Neural progenitor cell (in vitro differentiated cells): ENCODE measurements at regions not wholly inside any gene's neighbourhood (a gene's known extent, or its start where the extent isn't known, plus 50 kb on each side); places are given as distances from the start of the nearest gene placed in this dataset.

ENCODE experiments used
- DNase-seq: peaks from one replicate; pipeline ENCODE4 v3.0.0-alpha.2; 2016; ENCODE audit warnings: low spot score
- H2AFZ ChIP-seq: fragments of 200-600 bp; sonication (generic); replicated peaks from 2 replicates; pipeline ENCODE4 v1.6.1; 2016; ENCODE audit warnings: antibody characterized with exemption
- H3F3A ChIP-seq: fragments of 200-600 bp; sonication (generic); 2 replicates; pipeline ENCODE4 v1.6.1; 2016; ENCODE audit warnings: antibody characterized with exemption, low read depth
- H3K27ac ChIP-seq: fragments of 200-600 bp; sonication (generic); 2 replicates; pipeline ENCODE4 v1.5.1; 2016; ENCODE audit warnings: mild to moderate bottlenecking
- H3K27me3 ChIP-seq: fragments of 200-600 bp; sonication (generic); 2 replicates; pipeline ENCODE4 v1.6.1; 2016; ENCODE audit warnings: mild to moderate bottlenecking, moderate library complexity
- H3K36me3 ChIP-seq: fragments of 200-600 bp; sonication (generic); 2 replicates; pipeline ENCODE4 v1.5.1; 2016
- H3K4me1 ChIP-seq: fragments of 200-600 bp; sonication (generic); 2 replicates; pipeline ENCODE4 v1.6.1; 2016; ENCODE audit warnings: mixed run types
- H3K4me2 ChIP-seq: fragments of 200-600 bp; sonication (generic); 2 replicates; pipeline ENCODE4 v1.6.1; 2016
- H3K4me3 ChIP-seq: fragments of 200-600 bp; sonication (generic); 2 replicates; pipeline ENCODE4 v1.5.1; 2016
- H3K79me2 ChIP-seq: fragments of 200-600 bp; sonication (generic); 2 replicates; pipeline ENCODE4 v1.6.1; 2016; ENCODE audit warnings: low read depth
- H3K9ac ChIP-seq: fragments of 200-600 bp; sonication (generic); 2 replicates; pipeline ENCODE4 v1.6.1; 2016
- H3K9me3 ChIP-seq: fragments of 200-600 bp; sonication (generic); 2 replicates; pipeline ENCODE4 v1.5.1; 2016; ENCODE audit warnings: low read depth
- H4K20me1 ChIP-seq: fragments of 200-600 bp; sonication (generic); 2 replicates; pipeline ENCODE4 v1.6.1; 2016; ENCODE audit warnings: low read depth
- H3K27ac Mint-ChIP-seq: 3 replicates; pipeline ENCODE4 v1.8.0; 2021; ENCODE audit warnings: mixed read lengths
- H3K27me3 Mint-ChIP-seq: 2 replicates; pipeline ENCODE4 v1.8.0; 2022; ENCODE audit warnings: low read depth, mild to moderate bottlenecking, inconsistent platforms, moderate library complexity, mixed read lengths; ENCODE audit not compliant: insufficient read depth
- H3K36me3 Mint-ChIP-seq: 3 replicates; pipeline ENCODE4 v1.8.0; 2021; ENCODE audit warnings: mixed read lengths
- H3K4me1 Mint-ChIP-seq: 3 replicates; pipeline ENCODE4 v1.8.0; 2021; ENCODE audit warnings: mixed read lengths
- H3K4me3 Mint-ChIP-seq: 3 replicates; pipeline ENCODE4 v1.8.0; 2021; ENCODE audit warnings: mild to moderate bottlenecking, moderate library complexity, mixed read lengths
- H3K9me3 Mint-ChIP-seq: 3 replicates; pipeline ENCODE4 v1.8.0; 2020; ENCODE audit warnings: mixed read lengths
- EZH2 ChIP-seq: fragments of 200-600 bp; sonication (generic); IDR thresholded peaks from 2 replicates; pipeline ENCODE4 v1.6.1; 2017; ENCODE audit warnings: antibody characterized with exemption, mild to moderate bottlenecking, moderate library complexity
- EZH2phosphoT487 ChIP-seq: fragments of 200-600 bp; sonication (generic); IDR thresholded peaks from 2 replicates; pipeline ENCODE4 v1.6.1; 2017; ENCODE audit warnings: antibody characterized with exemption
- TF ChIP-seq, protein P1 (sequence below): fragments of 200-600 bp; sonication (generic); IDR thresholded peaks from 2 replicates; pipeline ENCODE4 v1.5.1; 2017; ENCODE audit warnings: antibody characterized with exemption, mild to moderate bottlenecking

DNA sequence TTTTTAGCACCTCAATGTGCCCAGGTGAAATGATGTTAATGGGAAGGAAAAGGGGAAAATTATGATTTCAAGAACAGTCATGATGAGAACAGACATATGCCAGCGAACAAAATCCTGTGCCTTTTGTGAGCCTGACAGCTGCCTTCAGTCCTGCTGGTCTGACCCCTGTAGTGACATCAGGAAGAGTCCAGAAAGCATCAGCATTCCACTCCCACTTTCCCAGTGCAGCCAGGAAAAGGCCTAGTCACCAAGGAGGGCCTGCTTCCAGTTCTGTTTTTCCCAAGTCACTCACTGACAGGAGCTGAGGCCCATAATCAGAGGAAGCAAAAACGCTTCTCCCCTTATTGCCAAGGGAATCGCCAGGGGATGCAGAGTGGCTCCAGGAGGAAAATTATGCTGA lies 218.4 kb downstream of the ABHD5 start:
- Histone ChIP-seq H3F3A (no peaks in the 10 kb centered on the region), H3K27ac (no peak overlapping the region), H3K4me2 (no peak overlapping the region), H3K36me3 (no peaks in the 10 kb centered on the region), H3K27me3 (no peaks in the 10 kb centered on the region), H2AFZ (no peak overlapping the region), H4K20me1 (no peaks in the 10 kb centered on the region), H3K79me2 (no peaks in the 10 kb centered on the region), H3K4me1 (no peaks in the 10 kb centered on the region), H3K9me3 (no peaks in the 10 kb centered on the region), H3K9ac (no peak overlapping the region), H3K4me3 (no peak overlapping the region)
- peaks cover 12% of the 10 kb centered on the region for H3K4me1 Mint-ChIP-seq
- H3K4me3 Mint-ChIP-seq, result no peak overlapping the region
- TF ChIP-seq, protein P1, sequence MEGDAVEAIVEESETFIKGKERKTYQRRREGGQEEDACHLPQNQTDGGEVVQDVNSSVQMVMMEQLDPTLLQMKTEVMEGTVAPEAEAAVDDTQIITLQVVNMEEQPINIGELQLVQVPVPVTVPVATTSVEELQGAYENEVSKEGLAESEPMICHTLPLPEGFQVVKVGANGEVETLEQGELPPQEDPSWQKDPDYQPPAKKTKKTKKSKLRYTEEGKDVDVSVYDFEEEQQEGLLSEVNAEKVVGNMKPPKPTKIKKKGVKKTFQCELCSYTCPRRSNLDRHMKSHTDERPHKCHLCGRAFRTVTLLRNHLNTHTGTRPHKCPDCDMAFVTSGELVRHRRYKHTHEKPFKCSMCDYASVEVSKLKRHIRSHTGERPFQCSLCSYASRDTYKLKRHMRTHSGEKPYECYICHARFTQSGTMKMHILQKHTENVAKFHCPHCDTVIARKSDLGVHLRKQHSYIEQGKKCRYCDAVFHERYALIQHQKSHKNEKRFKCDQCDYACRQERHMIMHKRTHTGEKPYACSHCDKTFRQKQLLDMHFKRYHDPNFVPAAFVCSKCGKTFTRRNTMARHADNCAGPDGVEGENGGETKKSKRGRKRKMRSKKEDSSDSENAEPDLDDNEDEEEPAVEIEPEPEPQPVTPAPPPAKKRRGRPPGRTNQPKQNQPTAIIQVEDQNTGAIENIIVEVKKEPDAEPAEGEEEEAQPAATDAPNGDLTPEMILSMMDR, result no peak
- TF ChIP-seq EZH2phosphoT487 (no peak), EZH2 (no peak)
- no peak for DNase-seq
- H3K27me3 Mint-ChIP-seq, result peaks cover 2% of the 10 kb centered on the region
- H3K9me3 Mint-ChIP-seq, result no peaks in the 10 kb centered on the region
- no peaks in the 10 kb centered on the region for H3K36me3 Mint-ChIP-seq
- no peak overlapping the region for H3K27ac Mint-ChIP-seq

DNA sequence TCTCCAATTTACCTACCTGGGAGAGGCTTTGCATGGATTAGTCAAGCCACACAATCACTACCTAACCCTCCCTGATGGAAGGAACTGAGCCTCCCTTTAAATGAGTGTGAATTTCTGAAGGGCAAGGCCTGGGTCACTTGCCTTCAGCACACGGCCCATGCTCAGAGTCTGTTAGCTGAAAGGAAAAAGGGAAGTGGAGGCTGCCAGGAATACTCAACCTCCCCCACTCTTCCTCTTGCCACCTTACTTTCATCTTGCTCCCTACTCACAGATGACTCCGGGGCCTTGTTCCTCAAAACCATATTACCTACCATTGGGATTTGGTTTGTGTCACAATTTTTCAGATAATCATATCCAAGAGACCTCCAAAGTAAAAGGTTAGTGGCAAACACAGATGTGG lies 220.0 kb downstream of the ABHD5 start:
- H3K4me3 Mint-ChIP-seq, result no peak overlapping the region
- Histone ChIP-seq H3K36me3 (no peaks in the 10 kb centered on the region), H3K9ac (no peak overlapping the region), H3K79me2 (no peaks in the 10 kb centered on the region), H3K9me3 (no peaks in the 10 kb centered on the region), H2AFZ (no peak overlapping the region), H3K27ac (no peak overlapping the region), H3K4me2 (no peak overlapping the region), H3K27me3 (no peaks in the 10 kb centered on the region), H4K20me1 (no peaks in the 10 kb centered on the region), H3K4me3 (no peak overlapping the region), H3F3A (no peaks in the 10 kb centered on the region), H3K4me1 (no peaks in the 10 kb centered on the region)
- no peak for TF ChIP-seq EZH2phosphoT487
- no peak for TF ChIP-seq EZH2
- TF ChIP-seq, protein P1, result no peak
- H3K4me1 Mint-ChIP-seq, result peaks cover 12% of the 10 kb centered on the region
- H3K27me3 Mint-ChIP-seq, result peaks cover 4% of the 10 kb centered on the region
- no peaks in the 10 kb centered on the region for H3K9me3 Mint-ChIP-seq
- no peak for DNase-seq
- H3K27ac Mint-ChIP-seq, result no peak overlapping the region
- no peaks in the 10 kb centered on the region for H3K36me3 Mint-ChIP-seq

- H3K9me3 ChIP-seq, result no peaks in the 10 kb centered on the region
- TF ChIP-seq EZH2, result no peak
- TF ChIP-seq, protein P1, result no peak
- no peak for TF ChIP-seq EZH2phosphoT487
- Mint-ChIP-seq H3K27ac (no peak overlapping the region), H3K4me3 (no peak overlapping the region), H3K9me3 (no peaks in the 10 kb centered on the region), H3K4me1 (peaks cover 12% of the 10 kb centered on the region), H3K27me3 (peaks cover 7% of the 10 kb centered on the region), H3K36me3 (no peaks in the 10 kb centered on the region)
- no peaks in the 10 kb centered on the region for H3K36me3 ChIP-seq
- H2AFZ ChIP-seq, result no peak overlapping the region
- H4K20me1 ChIP-seq, result no peaks in the 10 kb centered on the region
- no peak overlapping the region for H3K4me2 ChIP-seq
- H3K27me3 ChIP-seq, result no peaks in the 10 kb centered on the region
- H3K79me2 ChIP-seq, result no peaks in the 10 kb centered on the region
- no peaks in the 10 kb centered on the region for H3K4me1 ChIP-seq
- no peak overlapping the region for H3K4me3 ChIP-seq
- no peak for DNase-seq
- H3K9ac ChIP-seq, result no peak overlapping the region
- no peak overlapping the region for H3K27ac ChIP-seq
- no peaks in the 10 kb centered on the region for H3F3A ChIP-seq
These were observed 222.6 kb downstream of the ABHD5 start for GRCh38 chr3:43913036-43913948.
